ENCODE measurements at regions not wholly inside any gene's neighbourhood (a gene's known extent, or its start where the extent isn't known, plus 50 kb on each side); places are given as distances from the start of the nearest gene placed in this dataset.

GRCh38 chr13:54387625-54388024 is 1359.0 kb downstream of the OLFM4 start:
- ATAC-seq: no peak
- TF ChIP-seq POU6F1 (CRISPR knock-in tag; IDR thresholded peaks at IDR 0.05; ENCODE audit: borderline replicate concordance, low read depth) (no peak), ARNTL (CRISPR knock-in tag; IDR thresholded peaks at IDR 0.05; ENCODE audit: borderline replicate concordance, low read depth) (no peak), ZNF565 (CRISPR knock-in tag; conservative IDR thresholded peaks at IDR 0.05; ENCODE audit: low read depth) (no peak), TSHZ2 (CRISPR knock-in tag; IDR thresholded peaks at IDR 0.05) (no peak), PATZ1 (CRISPR knock-in tag; IDR thresholded peaks at IDR 0.05; ENCODE audit: borderline replicate concordance) (no peak), ZNF70 (CRISPR knock-in tag; IDR thresholded peaks at IDR 0.05) (no peak), PPARA (CRISPR knock-in tag; IDR thresholded peaks at IDR 0.05; ENCODE audit: borderline replicate concordance) (no peak), ISL1 (CRISPR knock-in tag; IDR thresholded peaks at IDR 0.05) (no peak), TCF4 (CRISPR knock-in tag; IDR thresholded peaks at IDR 0.05; ENCODE audit: borderline replicate concordance) (no peak), GLIS3 (CRISPR knock-in tag; IDR thresholded peaks at IDR 0.05) (no peak), ZFP30 (CRISPR knock-in tag; IDR thresholded peaks at IDR 0.05) (no peak), ZFP3 (CRISPR knock-in tag; IDR thresholded peaks at IDR 0.05) (no peak), BACH2 (CRISPR knock-in tag; IDR thresholded peaks at IDR 0.05; ENCODE audit: borderline replicate concordance) (no peak), SNAI2 (CRISPR knock-in tag; IDR thresholded peaks at IDR 0.05) (no peak), RARB (CRISPR knock-in tag; IDR thresholded peaks at IDR 0.05) (no peak), TOX (CRISPR knock-in tag; IDR thresholded peaks at IDR 0.05; ENCODE audit: borderline replicate concordance) (no peak)

- no peak for ATAC-seq
- TF ChIP-seq ZNF565 (CRISPR knock-in tag; conservative IDR thresholded peaks at IDR 0.05; ENCODE audit: low read depth) (no peak), SNAI2 (CRISPR knock-in tag; IDR thresholded peaks at IDR 0.05) (no peak), ARNTL (CRISPR knock-in tag; IDR thresholded peaks at IDR 0.05; ENCODE audit: borderline replicate concordance, low read depth) (no peak), TCF4 (CRISPR knock-in tag; IDR thresholded peaks at IDR 0.05; ENCODE audit: borderline replicate concordance) (no peak), PPARA (CRISPR knock-in tag; IDR thresholded peaks at IDR 0.05; ENCODE audit: borderline replicate concordance) (no peak), CSRNP3 (CRISPR knock-in tag; IDR thresholded peaks at IDR 0.05) (no peak), GLIS3 (CRISPR knock-in tag; IDR thresholded peaks at IDR 0.05) (no peak), POU6F1 (CRISPR knock-in tag; IDR thresholded peaks at IDR 0.05; ENCODE audit: borderline replicate concordance, low read depth) (no peak), TOX (CRISPR knock-in tag; IDR thresholded peaks at IDR 0.05; ENCODE audit: borderline replicate concordance) (no peak), ESRRG (CRISPR knock-in tag; IDR thresholded peaks at IDR 0.05) (no peak), OSR1 (CRISPR knock-in tag; IDR thresholded peaks at IDR 0.05) (no peak)
Measured at GRCh38 chr13:54390841-54391240, 1362.2 kb downstream of the OLFM4 start.

GRCh38 chr13:54394085-54394700 is 1365.6 kb downstream of the OLFM4 start:
- ATAC-seq: no peak
- no peak for TF ChIP-seq TSHZ2 (CRISPR knock-in tag; IDR thresholded peaks at IDR 0.05)
- no peak for TF ChIP-seq PPARA (CRISPR knock-in tag; IDR thresholded peaks at IDR 0.05; ENCODE audit: borderline replicate concordance)
- TF ChIP-seq TOX (CRISPR knock-in tag; IDR thresholded peaks at IDR 0.05; ENCODE audit: borderline replicate concordance): no peak
- TF ChIP-seq CREB5 (CRISPR knock-in tag; IDR thresholded peaks at IDR 0.05; ENCODE audit: low read depth): no peak
- no peak for TF ChIP-seq CSDC2 (CRISPR knock-in tag; IDR thresholded peaks at IDR 0.05)
- no peak for TF ChIP-seq ZC3H10 (CRISPR knock-in tag; IDR thresholded peaks at IDR 0.05)
- no peak for TF ChIP-seq RARB (CRISPR knock-in tag; IDR thresholded peaks at IDR 0.05)
